ENCODE measurements at regions not wholly inside any gene's neighbourhood (a gene's known extent, or its start where the extent isn't known, plus 50 kb on each side); places are given as distances from the start of the nearest gene placed in this dataset.

DNA sequence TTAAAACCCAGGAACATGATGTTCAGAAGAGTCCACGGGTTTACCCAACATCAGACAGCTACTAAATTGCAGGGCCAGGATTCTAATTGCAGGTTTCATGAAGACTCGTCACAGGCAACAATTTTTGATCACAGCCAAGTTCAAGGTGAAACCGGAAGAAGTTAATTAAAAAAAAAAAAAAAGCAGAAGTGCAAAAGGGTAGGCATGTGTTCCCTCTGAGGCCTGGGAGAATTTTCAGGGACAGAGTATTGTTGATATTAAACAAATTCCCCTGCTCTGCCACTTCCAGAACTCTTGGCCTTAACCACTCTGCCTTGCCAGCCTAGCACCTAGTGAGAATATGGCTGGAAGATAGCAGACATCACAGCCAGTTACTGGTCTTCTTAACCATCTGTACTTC is 99.4 kb upstream of the TRIB2 start:
- Histone ChIP-seq H3K9me3 (no peaks in the 10 kb centered on the region), H3K9ac (ENCODE audit: low read depth in 2 of 2, low read length in 2 of 2) (no peak overlapping the region), H3K4me3 (no peak overlapping the region), H3K27me3 (no peaks in the 10 kb centered on the region), H3K36me3 (no peaks in the 10 kb centered on the region), H3K27ac (no peak overlapping the region), H3K4me1 (no peaks in the 10 kb centered on the region)
- no peak for DNase-seq
- intact Hi-C loops (cut with DNase I), result no loop called here
- TF ChIP-seq CTCF (IDR thresholded peaks at IDR 0.05), result no peak

DNA sequence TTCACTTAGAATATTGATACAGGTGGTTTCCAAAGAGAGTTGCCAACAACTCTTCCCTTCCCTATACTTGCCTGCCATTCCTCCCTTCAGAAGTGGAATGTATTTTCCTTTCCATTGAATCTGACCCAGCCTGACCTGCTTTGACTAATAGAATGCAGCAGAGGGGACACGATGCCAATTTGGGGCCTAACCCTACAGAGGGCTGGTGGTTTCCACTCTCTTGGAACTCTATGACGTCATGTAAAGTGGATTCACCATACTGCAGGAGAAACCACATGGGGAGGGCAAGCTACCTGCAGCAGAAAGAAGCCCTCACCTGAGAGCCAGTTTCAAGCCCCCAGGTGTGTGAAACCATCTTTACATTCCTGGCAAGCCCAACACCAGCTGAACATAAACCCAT is 98.9 kb upstream of the TRIB2 start:
- no peak for DNase-seq
- no peak for TF ChIP-seq CTCF (IDR thresholded peaks at IDR 0.05)
- Histone ChIP-seq H3K27ac (no peak overlapping the region), H3K4me3 (no peak overlapping the region), H3K9me3 (no peaks in the 10 kb centered on the region), H3K27me3 (no peaks in the 10 kb centered on the region), H3K36me3 (no peaks in the 10 kb centered on the region), H3K4me1 (no peaks in the 10 kb centered on the region), H3K9ac (ENCODE audit: low read depth in 2 of 2, low read length in 2 of 2) (no peak overlapping the region)
- intact Hi-C loops (cut with DNase I), result no loop called here

DNA sequence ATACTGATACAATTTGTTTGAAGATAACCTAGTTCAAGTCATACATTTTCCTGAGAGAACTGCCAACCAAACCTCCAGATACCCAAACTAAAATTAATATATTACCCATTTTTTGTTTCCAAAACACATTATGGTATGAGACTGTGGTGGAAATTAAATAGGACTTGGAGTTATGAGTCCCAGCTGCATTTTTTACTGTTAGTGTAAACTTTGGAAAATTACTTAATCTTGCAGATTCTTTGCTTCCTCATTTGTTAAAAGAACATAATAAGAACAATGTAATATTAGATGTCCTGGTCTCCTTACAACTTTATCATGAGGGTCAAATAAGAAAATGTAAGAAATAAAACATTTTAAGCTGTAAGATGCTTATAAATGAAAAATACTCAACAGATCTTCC is 98.2 kb upstream of the TRIB2 start:
- no peak overlapping the region for H3K9ac ChIP-seq (ENCODE audit: low read depth in 2 of 2, low read length in 2 of 2)
- no peaks in the 10 kb centered on the region for H3K36me3 ChIP-seq
- H3K4me3 ChIP-seq, result no peak overlapping the region
- no peaks in the 10 kb centered on the region for H3K4me1 ChIP-seq
- H3K27ac ChIP-seq, result no peak overlapping the region
- no peak for TF ChIP-seq CTCF (IDR thresholded peaks at IDR 0.05)
- intact Hi-C loops (cut with DNase I), result no loop called here
- H3K27me3 ChIP-seq, result no peaks in the 10 kb centered on the region
- no peaks in the 10 kb centered on the region for H3K9me3 ChIP-seq
- no peak for DNase-seq

- H3K27me3 ChIP-seq, result no peaks in the 10 kb centered on the region
- no peak overlapping the region for H3K27ac ChIP-seq
- no peak overlapping the region for H3K4me3 ChIP-seq
- no peak for DNase-seq
- no peaks in the 10 kb centered on the region for H3K9me3 ChIP-seq
- no peak overlapping the region for H3K9ac ChIP-seq (ENCODE audit: low read depth in 2 of 2, low read length in 2 of 2)
- TF ChIP-seq CTCF (IDR thresholded peaks at IDR 0.05), result no peak
- no peaks in the 10 kb centered on the region for H3K36me3 ChIP-seq
- no peaks in the 10 kb centered on the region for H3K4me1 ChIP-seq
- intact Hi-C loops (cut with DNase I), result no loop called here
Measured at GRCh38 chr2:12619975-12620374, 96.8 kb upstream of the TRIB2 start.

- Histone ChIP-seq H3K9me3 (no peaks in the 10 kb centered on the region), H3K36me3 (no peaks in the 10 kb centered on the region), H3K27me3 (no peaks in the 10 kb centered on the region), H3K27ac (no peak overlapping the region), H3K4me3 (no peak overlapping the region), H3K4me1 (no peaks in the 10 kb centered on the region), H3K9ac (ENCODE audit: low read depth in 2 of 2, low read length in 2 of 2) (no peak overlapping the region)
- TF ChIP-seq CTCF (IDR thresholded peaks at IDR 0.05), result no peak
- intact Hi-C loops (cut with DNase I), result no loop called here
- DNase-seq, result no peak
Measured at GRCh38 chr2:12620759-12621158, 96.0 kb upstream of the TRIB2 start.

DNA sequence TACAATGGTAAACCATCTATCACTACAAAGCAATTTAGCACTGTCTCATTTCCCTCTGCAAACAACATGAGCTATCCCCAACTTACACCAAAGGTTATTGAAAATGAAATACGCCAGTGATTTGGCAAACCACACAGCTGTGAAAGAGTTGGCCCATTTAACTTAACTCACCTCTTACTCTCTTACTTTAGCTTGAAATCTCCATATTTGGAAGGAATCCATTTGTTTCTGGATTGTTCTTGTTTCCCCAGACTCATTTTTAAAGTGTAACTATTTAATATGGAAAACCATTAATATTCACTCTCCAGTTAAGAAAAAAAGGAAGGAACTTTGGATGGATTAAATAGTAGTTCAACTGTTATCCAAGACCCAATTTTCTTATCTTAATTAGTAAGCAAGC is 93.7 kb upstream of the TRIB2 start:
- intact Hi-C loops (cut with DNase I), result no loop called here
- no peak overlapping the region for H3K4me3 ChIP-seq
- no peak overlapping the region for H3K27ac ChIP-seq
- H3K4me1 ChIP-seq, result no peaks in the 10 kb centered on the region
- no peak for DNase-seq
- no peaks in the 10 kb centered on the region for H3K36me3 ChIP-seq
- no peak for TF ChIP-seq CTCF (IDR thresholded peaks at IDR 0.05)
- no peaks in the 10 kb centered on the region for H3K9me3 ChIP-seq
- no peaks in the 10 kb centered on the region for H3K27me3 ChIP-seq
- H3K9ac ChIP-seq (ENCODE audit: low read depth in 2 of 2, low read length in 2 of 2), result no peak overlapping the region

All from colonic mucosa (tissue), 4 donors.